ENCODE measurements at regions not wholly inside any gene's neighbourhood (a gene's known extent, or its start where the extent isn't known, plus 50 kb on each side); places are given as distances from the start of the nearest gene placed in this dataset.

- DNase-seq (ENCODE audit: low read depth, low spot score), result no peak
Measured at GRCh38 chr2:57878171-57878865, 168.3 kb upstream of the VRK2 start.

- no peak for DNase-seq (ENCODE audit: low read depth, low spot score)
Measured at GRCh38 chr2:57878866-57879210, 167.8 kb upstream of the VRK2 start.

- DNase-seq (ENCODE audit: low read depth, low spot score), result no peak
Measured at GRCh38 chr2:57880446-57880845, 166.2 kb upstream of the VRK2 start.

GRCh38 chr2:57880967-57881366 is 165.6 kb upstream of the VRK2 start:
- no peak for DNase-seq (ENCODE audit: low read depth, low spot score)

GRCh38 chr2:57881998-57882888 is 164.4 kb upstream of the VRK2 start:
- DNase-seq (ENCODE audit: low read depth, low spot score), result no peak

- no peak for DNase-seq (ENCODE audit: low read depth, low spot score)
Measured at GRCh38 chr2:57882895-57883515, 163.6 kb upstream of the VRK2 start.

GRCh38 chr2:57884281-57884680 is 162.3 kb upstream of the VRK2 start:
- no peak for DNase-seq (ENCODE audit: low read depth, low spot score)

- DNase-seq (ENCODE audit: low read depth, low spot score), result no peak
Measured at GRCh38 chr2:57885742-57886141, 160.9 kb upstream of the VRK2 start.

- DNase-seq (ENCODE audit: low read depth, low spot score), result no peak
Measured at GRCh38 chr2:57886161-57886786, 160.3 kb upstream of the VRK2 start.

GRCh38 chr2:57888463-57888862 is 158.1 kb upstream of the VRK2 start:
- no peak for DNase-seq (ENCODE audit: low read depth, low spot score)

GRCh38 chr2:57890464-57890863 is 156.1 kb upstream of the VRK2 start:
- no peak for DNase-seq (ENCODE audit: low read depth, low spot score)

GRCh38 chr2:57891086-57891712 is 155.4 kb upstream of the VRK2 start:
- DNase-seq (ENCODE audit: low read depth, low spot score), result no peak

GRCh38 chr2:57892920-57893319 is 153.7 kb upstream of the VRK2 start:
- DNase-seq (ENCODE audit: low read depth, low spot score), result no peak

- DNase-seq (ENCODE audit: low read depth, low spot score), result no peak
Measured at GRCh38 chr2:57893347-57893746, 153.3 kb upstream of the VRK2 start.

- DNase-seq (ENCODE audit: low read depth, low spot score), result no peak
Measured at GRCh38 chr2:57893786-57894185, 152.8 kb upstream of the VRK2 start.

GRCh38 chr2:57894381-57894780 is 152.2 kb upstream of the VRK2 start:
- no peak for DNase-seq (ENCODE audit: low read depth, low spot score)

- DNase-seq (ENCODE audit: low read depth, low spot score), result no peak
Measured at GRCh38 chr2:57897920-57898319, 148.7 kb upstream of the VRK2 start.

GRCh38 chr2:57899898-57900297 is 146.7 kb upstream of the VRK2 start:
- no peak for DNase-seq (ENCODE audit: low read depth, low spot score)

GRCh38 chr2:57902578-57902977 is 144.0 kb upstream of the VRK2 start:
- no peak for DNase-seq (ENCODE audit: low read depth, low spot score)

- DNase-seq (ENCODE audit: low read depth, low spot score), result no peak
Measured at GRCh38 chr2:57906152-57906732, 140.4 kb upstream of the VRK2 start.

- no peak for DNase-seq (ENCODE audit: low read depth, low spot score)
Measured at GRCh38 chr2:57907411-57907810, 139.2 kb upstream of the VRK2 start.

Data from brain pericyte (primary cell).